Fibroblast of lung (primary cell): ENCODE measurements at regions not wholly inside any gene's neighbourhood (a gene's known extent, or its start where the extent isn't known, plus 50 kb on each side); places are given as distances from the start of the nearest gene placed in this dataset.

Experiments
- DNase-seq, 2 donors: peaks; one replicate each; pipeline versions ENCODE4 v3.0.0 to v3.0.0-alpha.2; 2010; ENCODE audit warnings: low read depth in 2 of 2
- H2AFZ ChIP-seq: 2 replicates; pipeline ENCODE4 v1.5.1; 2012; ENCODE audit warnings: low read length, control low read depth, inconsistent platforms
- H3K27ac ChIP-seq: 2 replicates; pipeline ENCODE4 v1.5.1; 2011; ENCODE audit warnings: low read length, control low read depth; ENCODE audit not compliant: insufficient read depth
- H3K27me3 ChIP-seq: 2 replicates; pipeline ENCODE4 v1.5.1; 2011; ENCODE audit warnings: mild to moderate bottlenecking, low read length; ENCODE audit not compliant: control insufficient read depth, insufficient read depth
- H3K36me3 ChIP-seq: 2 replicates; pipeline ENCODE4 v1.5.1; 2011; ENCODE audit warnings: low read length; ENCODE audit not compliant: control insufficient read depth, insufficient read depth
- H3K4me1 ChIP-seq: 2 replicates; pipeline ENCODE4 v1.5.1; 2011; ENCODE audit warnings: low read length; ENCODE audit not compliant: control insufficient read depth, insufficient read depth; ENCODE audit errors: extremely low read depth
- H3K4me2 ChIP-seq: 2 replicates; pipeline ENCODE4 v1.5.1; 2011; ENCODE audit warnings: low read length, control low read depth; ENCODE audit not compliant: insufficient read depth; ENCODE audit errors: extremely low read depth
- H3K4me3 ChIP-seq, 4 experiments: fragments of 200-600 bp in 1 of 4; sonication (generic) in 1 of 4; replicated peaks in 1 of 4; 2 replicates each; pipeline ENCODE4 v1.5.1; 2011 to 2016; ENCODE audit warnings: low read length in 4 of 4, low read depth in 3 of 4, mild to moderate bottlenecking in 3 of 4, control low read depth in 2 of 4, inconsistent platforms in 1 of 4, mixed read lengths in 1 of 4; ENCODE audit not compliant: insufficient read depth in 1 of 4; ENCODE audit errors: control extremely low read depth in 1 of 4
- H3K79me2 ChIP-seq: 2 replicates; pipeline ENCODE4 v1.5.1; 2012; ENCODE audit warnings: mild to moderate bottlenecking, low read length, inconsistent platforms; ENCODE audit not compliant: control insufficient read depth, insufficient read depth
- H3K9ac ChIP-seq: 2 replicates; pipeline ENCODE4 v1.5.1; 2011; ENCODE audit warnings: mild to moderate bottlenecking, low read length, control low read depth; ENCODE audit not compliant: insufficient read depth
- H3K9me3 ChIP-seq: 2 replicates; pipeline ENCODE4 v1.5.1; 2012; ENCODE audit warnings: low read depth, low read length; ENCODE audit not compliant: control insufficient read depth, insufficient read depth
- H4K20me1 ChIP-seq: 2 replicates; pipeline ENCODE4 v1.5.1; 2011; ENCODE audit warnings: low read length; ENCODE audit not compliant: control insufficient read depth, insufficient read depth; ENCODE audit errors: extremely low read depth
- CTCF ChIP-seq, 2 donors: IDR thresholded peaks in 1 of 2; conservative IDR thresholded peaks in 1 of 2; 1 replicate in 1 of 2; 2 replicates in 1 of 2; pipeline ENCODE4 v1.5.1; 2011 to 2012; ENCODE audit warnings: low read length in 2 of 2, control low read depth in 1 of 2, inconsistent platforms in 1 of 2, low read depth in 1 of 2, mild to moderate bottlenecking in 1 of 2
- EZH2 ChIP-seq: IDR thresholded peaks from 2 replicates; pipeline ENCODE4 v1.5.1; 2012; ENCODE audit warnings: low read length, control low read depth, mild to moderate bottlenecking; ENCODE audit errors: missing control alignments

- H3K4me2 ChIP-seq, result peak overlapping the region; percentile 20
Observed at GRCh38 chr2:118738524-118739308, 108.7 kb downstream of the EN1 start.

GRCh38 chr2:118738106-118738505, 109.3 kb downstream of the EN1 start:
- Histone ChIP-seq H3K4me3 (no peak overlapping the region), H3K79me2 (no peaks in the 10 kb centered on the region), H3K9ac (no peak overlapping the region), H3K27ac (no peak overlapping the region), H3K9me3 (no peaks in the 10 kb centered on the region), H3K27me3 (no peaks in the 10 kb centered on the region), H3K4me2 (no peak overlapping the region), H3K36me3 (no peaks in the 10 kb centered on the region), H3K4me1 (peaks cover 4% of the 10 kb centered on the region), H4K20me1 (no peaks in the 10 kb centered on the region), H2AFZ (no peak overlapping the region)
- TF ChIP-seq EZH2, result no peak
- DNase-seq, result no peak

More at GRCh38 chr2:118738524-118739308, 108.7 kb downstream of the EN1 start:
- Histone ChIP-seq H3K4me3 (no peak overlapping the region), H3K9ac (no peak overlapping the region), H3K79me2 (no peaks in the 10 kb centered on the region), H2AFZ (peak overlapping the region; percentile 4), H3K27ac (peak overlapping the region; percentile 55), H3K4me1 (peaks cover 4% of the 10 kb centered on the region), H3K36me3 (no peaks in the 10 kb centered on the region), H3K27me3 (no peaks in the 10 kb centered on the region), H4K20me1 (no peaks in the 10 kb centered on the region), H3K9me3 (no peaks in the 10 kb centered on the region)
- DNase-seq, result peak; percentile 97 to 99
- no peak for TF ChIP-seq CTCF (conservative IDR thresholded peaks at IDR 0.05 in 1 of 2, IDR thresholded peaks at IDR 0.05 in 1 of 2; ENCODE audit: low read depth in 1 of 2, low read length in 2 of 2)
- TF ChIP-seq EZH2, result no peak

GRCh38 chr2:118737684-118738083, 109.8 kb downstream of the EN1 start:
- Histone ChIP-seq H2AFZ (no peak overlapping the region), H3K9ac (no peak overlapping the region), H3K4me3 (no peak overlapping the region), H3K4me1 (peaks cover 4% of the 10 kb centered on the region), H3K36me3 (no peaks in the 10 kb centered on the region), H3K4me2 (no peak overlapping the region), H3K9me3 (no peaks in the 10 kb centered on the region), H4K20me1 (no peaks in the 10 kb centered on the region), H3K27me3 (no peaks in the 10 kb centered on the region), H3K27ac (no peak overlapping the region), H3K79me2 (no peaks in the 10 kb centered on the region)
- TF ChIP-seq EZH2 (no peak), CTCF (conservative IDR thresholded peaks at IDR 0.05 in 1 of 2, IDR thresholded peaks at IDR 0.05 in 1 of 2; ENCODE audit: low read depth in 1 of 2, low read length in 2 of 2) (no peak)
- no peak for DNase-seq
